Smooth muscle cell (in vitro differentiated cells): ENCODE measurements at regions not wholly inside any gene's neighbourhood (a gene's known extent, or its start where the extent isn't known, plus 50 kb on each side); places are given as distances from the start of the nearest gene placed in this dataset.

ENCODE experiments used
- DNase-seq: peaks from one replicate; lab custom pipeline; 2025; ENCODE audit not compliant: unreplicated experiment; lab: John Stamatoyannopoulos, UW
- H2AFZ ChIP-seq: fragments of 200-600 bp; sonication (generic); 2 replicates; pipeline ENCODE4 v1.6.0; 2016; ENCODE audit warnings: antibody characterized with exemption, low read depth, mild to moderate bottlenecking
- H3F3A ChIP-seq: fragments of 200-600 bp; sonication (generic); 2 replicates; pipeline ENCODE4 v1.6.0; 2017; ENCODE audit warnings: antibody characterized with exemption, low read depth
- H3K27ac ChIP-seq: fragments of 200-600 bp; sonication (generic); 2 replicates; pipeline ENCODE4 v1.5.1; 2016; ENCODE audit warnings: low read depth, mild to moderate bottlenecking
- H3K27me3 ChIP-seq: fragments of 200-600 bp; sonication (generic); 2 replicates; pipeline ENCODE4 v1.6.1; 2016; ENCODE audit warnings: low read depth, mild to moderate bottlenecking
- H3K36me3 ChIP-seq: fragments of 200-600 bp; sonication (generic); 2 replicates; pipeline ENCODE4 v1.5.1; 2016; ENCODE audit warnings: low read depth
- H3K4me1 ChIP-seq: fragments of 200-600 bp; sonication (generic); 2 replicates; pipeline ENCODE4 v1.5.1; 2016; ENCODE audit warnings: low read depth
- H3K4me2 ChIP-seq: fragments of 200-600 bp; sonication (generic); 2 replicates; pipeline ENCODE4 v1.6.0; 2016; ENCODE audit warnings: mild to moderate bottlenecking
- H3K4me3 ChIP-seq: fragments of 200-600 bp; sonication (generic); 2 replicates; pipeline ENCODE4 v1.5.1; 2016; ENCODE audit warnings: mild to moderate bottlenecking
- H3K79me2 ChIP-seq: fragments of 200-600 bp; sonication (generic); 2 replicates; pipeline ENCODE4 v1.6.0; 2016; ENCODE audit warnings: low read depth, mild to moderate bottlenecking
- H3K9ac ChIP-seq: fragments of 200-600 bp; sonication (generic); 2 replicates; pipeline ENCODE4 v1.6.0; 2016; ENCODE audit warnings: low read depth
- H3K9me3 ChIP-seq: fragments of 200-600 bp; sonication (generic); replicated peaks from 2 replicates; pipeline ENCODE4 v1.5.1; 2016; ENCODE audit warnings: low read depth
- H4K20me1 ChIP-seq: fragments of 200-600 bp; sonication (generic); 2 replicates; pipeline ENCODE4 v1.6.0; 2016; ENCODE audit warnings: low read depth
- CTCF ChIP-seq: fragments of 200-600 bp; sonication (generic); IDR thresholded peaks from 2 replicates; pipeline ENCODE4 v1.5.1; 2017; ENCODE audit warnings: borderline replicate concordance, mild to moderate bottlenecking, antibody characterized with exemption; ENCODE audit not compliant: insufficient read depth, poor library complexity, severe bottlenecking
- WGBS: methylation state at CpG from one replicate; pipeline ENCODE4 v1.1.7; 2016; ENCODE audit warnings: low lambda C conversion rate; 5-methylcytosine and 5-hydroxymethylcytosine counted together

DNA sequence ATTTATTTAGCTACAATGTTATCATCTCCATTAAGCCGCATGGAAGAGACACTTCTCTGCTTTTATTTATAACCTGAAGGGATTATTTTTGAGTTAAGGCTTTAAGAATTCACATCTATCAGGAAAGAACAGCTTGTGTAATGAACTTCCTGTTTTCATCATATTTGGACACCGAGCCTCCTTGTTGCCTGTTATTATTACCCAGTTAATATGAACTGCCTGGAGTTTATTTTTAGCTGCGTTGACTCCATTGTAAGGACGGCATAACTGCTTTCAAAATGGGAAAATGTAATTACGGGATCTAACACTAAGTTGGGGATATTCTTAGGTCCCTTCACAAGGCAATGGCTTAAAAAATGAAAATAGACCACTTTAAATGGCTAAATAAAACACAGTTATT lies 89.0 kb upstream of the NR4A3 start:
- no peaks in the 10 kb centered on the region for H4K20me1 ChIP-seq
- no peak overlapping the region for H3K4me3 ChIP-seq
- no peak for DNase-seq
- H3K9me3 ChIP-seq: no peaks in the 10 kb centered on the region
- H3K4me1 ChIP-seq: no peaks in the 10 kb centered on the region
- no peak for TF ChIP-seq CTCF
- no peak overlapping the region for H3K27ac ChIP-seq
- no peak overlapping the region for H3K9ac ChIP-seq
- no peak overlapping the region for H3K4me2 ChIP-seq
- 81% methylated on average over 5 of the region's 5 CpGs for WGBS
- H3K27me3 ChIP-seq: no peaks in the 10 kb centered on the region
- H3K79me2 ChIP-seq: no peaks in the 10 kb centered on the region
- H3K36me3 ChIP-seq: no peaks in the 10 kb centered on the region
- H3F3A ChIP-seq: no peaks in the 10 kb centered on the region
- no peak overlapping the region for H2AFZ ChIP-seq

DNA sequence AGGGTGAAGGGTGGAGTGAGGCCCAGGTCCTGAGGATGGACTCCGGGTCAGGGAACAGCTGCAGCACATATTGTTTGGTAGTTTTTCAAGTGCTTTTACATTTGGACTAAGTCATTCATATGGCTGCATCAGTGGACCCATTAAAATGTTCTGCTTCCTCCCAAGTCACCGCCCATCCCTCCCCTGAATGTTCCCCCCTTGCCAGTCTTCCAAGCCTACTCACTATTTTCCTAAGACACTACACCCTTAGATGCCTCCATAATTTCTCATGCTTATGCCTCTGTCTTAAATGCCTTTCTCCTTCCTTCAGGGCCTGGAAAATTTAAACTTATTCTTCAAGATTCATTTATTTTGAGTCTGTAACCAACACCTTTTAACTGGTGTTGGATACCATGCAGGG lies 86.6 kb upstream of the NR4A3 start:
- Histone ChIP-seq H3K4me1 (no peaks in the 10 kb centered on the region), H3F3A (no peaks in the 10 kb centered on the region), H3K79me2 (no peaks in the 10 kb centered on the region), H3K36me3 (no peaks in the 10 kb centered on the region), H3K9ac (no peak overlapping the region), H3K4me3 (no peak overlapping the region), H3K27me3 (no peaks in the 10 kb centered on the region), H2AFZ (no peak overlapping the region), H3K27ac (no peak overlapping the region), H3K9me3 (no peaks in the 10 kb centered on the region), H3K4me2 (no peak overlapping the region), H4K20me1 (no peaks in the 10 kb centered on the region)
- no peak for DNase-seq
- no peak for TF ChIP-seq CTCF
- WGBS: 95% methylated on average over 2 of the region's 2 CpGs

- DNase-seq: no peak
- Histone ChIP-seq H3K4me2 (no peak overlapping the region), H3K27me3 (no peaks in the 10 kb centered on the region), H2AFZ (no peak overlapping the region), H3K9ac (no peak overlapping the region), H3K36me3 (no peaks in the 10 kb centered on the region), H3K4me1 (no peaks in the 10 kb centered on the region), H4K20me1 (no peaks in the 10 kb centered on the region), H3K4me3 (no peak overlapping the region), H3K9me3 (no peaks in the 10 kb centered on the region), H3K79me2 (no peaks in the 10 kb centered on the region), H3F3A (no peaks in the 10 kb centered on the region), H3K27ac (no peak overlapping the region)
- TF ChIP-seq CTCF: no peak
- 85% methylated on average over 3 of the region's 3 CpGs for WGBS
Observed at GRCh38 chr9:99736291-99736690, 85.4 kb upstream of the NR4A3 start.

DNA sequence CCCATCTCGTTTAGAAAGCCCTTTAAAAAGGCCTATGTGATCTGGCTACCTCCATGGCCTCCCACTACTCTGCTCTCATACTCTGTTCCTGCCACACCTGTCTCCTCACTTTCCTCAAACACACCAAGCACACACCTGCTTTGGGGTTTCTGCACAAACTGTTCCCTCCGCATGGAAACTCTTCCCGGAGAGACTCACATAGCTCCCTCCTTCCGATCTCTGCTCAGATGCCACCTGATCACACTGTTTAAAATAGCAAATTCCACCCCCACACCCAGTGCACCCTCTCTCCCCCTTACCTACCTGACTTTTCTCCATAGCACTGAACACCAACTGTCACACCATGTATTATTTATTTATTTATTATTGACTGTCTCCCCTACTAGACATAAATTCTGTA lies 84.0 kb upstream of the NR4A3 start:
- WGBS: 89% methylated on average over 4 of the region's 4 CpGs
- no peak overlapping the region for H3K4me2 ChIP-seq
- H3K9me3 ChIP-seq: no peaks in the 10 kb centered on the region
- no peak overlapping the region for H3K9ac ChIP-seq
- H3F3A ChIP-seq: no peaks in the 10 kb centered on the region
- no peak for TF ChIP-seq CTCF
- no peak for DNase-seq
- H3K27me3 ChIP-seq: no peaks in the 10 kb centered on the region
- no peak overlapping the region for H3K27ac ChIP-seq
- H3K36me3 ChIP-seq: no peaks in the 10 kb centered on the region
- H2AFZ ChIP-seq: no peak overlapping the region
- H3K4me1 ChIP-seq: no peaks in the 10 kb centered on the region
- H3K79me2 ChIP-seq: no peaks in the 10 kb centered on the region
- H4K20me1 ChIP-seq: no peaks in the 10 kb centered on the region
- no peak overlapping the region for H3K4me3 ChIP-seq
